ENCODE measurements at regions not wholly inside any gene's neighbourhood (a gene's known extent, or its start where the extent isn't known, plus 50 kb on each side); places are given as distances from the start of the nearest gene placed in this dataset.
"Not testable (repeated sequence)": the region's sequence is repeated elsewhere in the genome, so short reads cannot be mapped to it uniquely, and the experiment has no call there.

- Histone ChIP-seq H3K4me2 (no peak overlapping the region), H3K9ac (no peak overlapping the region), H3K36me3 (ENCODE audit: insufficient read depth) (no peaks in the 10 kb centered on the region), H3K79me2 (ENCODE audit: insufficient read depth, low read depth) (no peaks in the 10 kb centered on the region), H3K27ac (no peak overlapping the region), H2AFZ (ENCODE audit: low read depth) (no peak overlapping the region), H3K27me3 (ENCODE audit: insufficient read depth, low read depth) (peaks cover 31% of the 10 kb centered on the region; the same call in 1 of the 2 replicates), H3K4me1 (ENCODE audit: low read depth, poor library complexity, severe bottlenecking) (no peaks in the 10 kb centered on the region), H4K20me1 (ENCODE audit: insufficient read depth) (no peaks in the 10 kb centered on the region), H3K4me3 (IDR thresholded peaks at IDR 0.05; ENCODE audit: insufficient read depth, low read depth, low read length) (no peak overlapping the region)
- TF ChIP-seq CTCF (conservative IDR thresholded peaks at IDR 0.05; ENCODE audit: low read depth, low read length) = no peak
Observed at GRCh38 chr9:135409286-135410200, 70.0 kb upstream of the PPP1R26 start.

GRCh38 chr9:135410421-135410820 lies 69.2 kb upstream of the PPP1R26 start:
- Histone ChIP-seq H3K4me2 (no peak overlapping the region), H3K36me3 (ENCODE audit: insufficient read depth) (no peaks in the 10 kb centered on the region), H4K20me1 (ENCODE audit: insufficient read depth) (no peaks in the 10 kb centered on the region), H3K27me3 (ENCODE audit: insufficient read depth, low read depth) (peaks cover 32% of the 10 kb centered on the region; the same call in 1 of the 2 replicates), H3K4me1 (ENCODE audit: low read depth, poor library complexity, severe bottlenecking) (no peaks in the 10 kb centered on the region), H2AFZ (ENCODE audit: low read depth) (no peak overlapping the region), H3K27ac (no peak overlapping the region), H3K9ac (no peak overlapping the region), H3K79me2 (ENCODE audit: insufficient read depth, low read depth) (no peaks in the 10 kb centered on the region), H3K4me3 (IDR thresholded peaks at IDR 0.05; ENCODE audit: insufficient read depth, low read depth, low read length) (no peak overlapping the region)
- no peak for TF ChIP-seq CTCF (conservative IDR thresholded peaks at IDR 0.05; ENCODE audit: low read depth, low read length)

GRCh38 chr9:135410831-135411473 lies 68.6 kb upstream of the PPP1R26 start:
- no peak overlapping the region for H3K27ac ChIP-seq
- H3K36me3 ChIP-seq (ENCODE audit: insufficient read depth) = no peaks in the 10 kb centered on the region
- TF ChIP-seq CTCF (conservative IDR thresholded peaks at IDR 0.05; ENCODE audit: low read depth, low read length) = no peak
- no peak overlapping the region for H2AFZ ChIP-seq (ENCODE audit: low read depth)
- H3K4me1 ChIP-seq (ENCODE audit: low read depth, poor library complexity, severe bottlenecking) = no peaks in the 10 kb centered on the region
- H3K4me2 ChIP-seq = no peak overlapping the region
- H4K20me1 ChIP-seq (ENCODE audit: insufficient read depth) = no peaks in the 10 kb centered on the region
- H3K9ac ChIP-seq = no peak overlapping the region
- no peaks in the 10 kb centered on the region for H3K79me2 ChIP-seq (ENCODE audit: insufficient read depth, low read depth)
- no peak overlapping the region for H3K4me3 ChIP-seq (IDR thresholded peaks at IDR 0.05; ENCODE audit: insufficient read depth, low read depth, low read length)
- peaks cover 29% of the 10 kb centered on the region; the same call in 1 of the 2 replicates for H3K27me3 ChIP-seq (ENCODE audit: insufficient read depth, low read depth)

- H3K36me3 ChIP-seq (ENCODE audit: insufficient read depth); H2AFZ ChIP-seq (ENCODE audit: low read depth); H3K27ac ChIP-seq; H3K79me2 ChIP-seq (ENCODE audit: insufficient read depth, low read depth); H3K4me2 ChIP-seq; H3K4me3 ChIP-seq (IDR thresholded peaks at IDR 0.05; ENCODE audit: insufficient read depth, low read depth, low read length); H4K20me1 ChIP-seq (ENCODE audit: insufficient read depth); H3K4me1 ChIP-seq (ENCODE audit: low read depth, poor library complexity, severe bottlenecking); H3K9ac ChIP-seq: not testable (repeated sequence)
- H3K27me3 ChIP-seq (ENCODE audit: insufficient read depth, low read depth) = peaks cover 25% of the 10 kb centered on the region; the same call in 1 of the 2 replicates
Observed at GRCh38 chr9:135411605-135412004, 68.0 kb upstream of the PPP1R26 start.
